Left ventricle myocardium superior (tissue), 1 donor: ENCODE measurements at regions not wholly inside any gene's neighbourhood (a gene's known extent, or its start where the extent isn't known, plus 50 kb on each side); places are given as distances from the start of the nearest gene placed in this dataset.
A peak's percentile ranks its signal among the peaks of the same experiment; 100 is the strongest.

Experiments used
- ATAC-seq: fragments of 200-7000 bp; cut with Tn5 transposase; one replicate; pipeline ENCODE4 v1.9.1; 2020; ENCODE audit warnings: mild to moderate bottlenecking, moderate library complexity
- DNase-seq: peaks from one replicate; pipeline ENCODE4 v3.0.0-alpha.2; 2020
- intact Hi-C: fragments of 100-400 bp; cut with micrococcal nuclease; formaldehyde crosslinking; loops from one replicate; pipeline ENCODE4 v1.11.0; 2022
- donor health status: DM: no; HTN: yes; CAD: no; lungs with severe emphysema.

DNA sequence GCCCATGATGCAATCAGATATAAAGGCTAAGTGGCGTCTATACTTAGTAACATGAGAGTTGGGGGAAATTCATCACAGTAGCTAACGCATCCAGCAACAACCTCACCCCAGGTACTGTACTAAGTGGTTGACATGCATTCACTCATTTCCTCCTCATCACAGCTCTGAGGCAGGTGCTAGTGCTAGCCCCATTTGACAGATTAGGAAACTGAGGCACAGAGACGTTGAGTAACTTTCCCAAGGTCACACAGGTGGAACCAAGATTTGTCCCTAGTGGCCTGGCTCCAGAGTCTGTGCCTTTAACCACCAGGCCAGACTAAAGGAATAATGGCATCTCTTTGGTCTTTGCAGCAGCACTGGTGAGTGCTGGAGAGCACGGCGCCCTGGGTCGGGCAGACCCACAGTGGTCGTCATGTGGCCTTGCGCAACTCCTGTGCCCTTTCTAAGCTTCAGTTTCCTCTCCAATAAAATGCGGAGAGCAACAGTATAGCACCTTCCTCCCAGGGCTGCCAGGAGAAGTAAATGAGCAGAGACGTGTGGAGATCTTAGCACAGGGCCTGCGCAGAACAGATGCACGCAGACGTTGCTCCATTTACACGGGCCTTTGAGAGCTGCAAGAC, 186.4 kb downstream of the BCOR start:
- ATAC-seq (no peak), DNase-seq (no peak)
- intact Hi-C loops = no loop called here

DNA sequence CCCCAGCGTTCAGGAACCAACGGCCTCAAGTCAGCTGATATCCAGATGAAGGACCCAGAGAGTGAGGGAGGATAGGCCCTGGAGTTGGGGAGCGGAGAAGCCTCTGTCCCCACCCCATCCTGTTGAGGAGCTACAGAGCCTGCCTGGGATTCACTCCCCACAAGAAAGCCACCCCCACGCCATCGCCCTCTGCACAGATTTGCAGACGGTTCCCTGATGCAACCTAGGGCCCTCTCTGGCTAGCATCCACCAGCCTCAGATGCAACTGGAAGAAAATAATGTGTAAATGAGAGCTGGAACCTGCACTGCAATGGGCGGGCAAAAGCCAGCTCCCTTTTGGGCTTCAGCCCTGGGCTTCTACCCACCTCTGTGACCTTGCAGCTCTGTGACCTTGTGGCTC, 185.6 kb downstream of the BCOR start:
- no peak for ATAC-seq
- no peak for DNase-seq
- intact Hi-C loops = no loop called here

DNA sequence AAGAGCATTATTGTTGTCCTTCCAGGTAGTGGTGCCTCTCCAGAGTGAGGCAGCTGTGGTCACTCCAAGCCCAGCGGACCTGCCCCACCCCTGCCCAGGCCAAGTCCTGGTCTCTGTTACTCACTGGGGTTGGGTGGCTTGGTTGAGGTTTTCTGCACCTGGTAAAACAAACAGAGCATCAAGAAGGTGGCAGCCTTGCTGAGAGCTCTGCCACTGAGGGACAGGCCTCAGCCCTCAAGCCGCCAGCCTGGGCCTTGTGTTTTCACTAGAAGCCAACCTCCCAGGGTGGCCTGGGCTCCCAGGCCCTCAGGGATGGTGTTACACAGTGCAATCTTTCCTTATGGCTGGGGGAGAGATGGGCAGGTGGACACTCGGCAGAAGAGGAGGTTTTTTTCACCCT, 182.7 kb downstream of the BCOR start:
- intact Hi-C loops = no loop called here
- DNase-seq = no peak
- ATAC-seq = no peak

DNA sequence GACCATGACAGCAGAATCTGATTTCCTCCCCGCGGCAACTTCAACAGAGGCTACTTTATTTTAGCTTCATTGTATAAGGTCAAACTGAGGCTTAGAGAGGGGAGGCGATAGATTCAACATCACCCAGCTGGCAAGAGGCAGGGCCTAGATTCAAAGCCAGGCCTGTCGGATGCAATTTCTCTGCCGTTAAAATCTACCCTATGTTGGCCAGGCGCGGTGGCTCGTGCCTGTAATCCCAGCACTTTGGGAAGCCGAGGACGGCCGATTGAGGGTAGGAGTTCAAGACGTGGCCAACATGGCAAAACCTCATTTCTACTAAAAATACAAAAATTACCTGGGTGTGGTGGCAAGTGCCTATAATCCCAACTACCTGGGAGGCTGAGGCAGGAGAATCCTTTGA, 182.2 kb downstream of the BCOR start:
- intact Hi-C loops = no loop called here
- DNase-seq (no peak), ATAC-seq (no peak)

DNA sequence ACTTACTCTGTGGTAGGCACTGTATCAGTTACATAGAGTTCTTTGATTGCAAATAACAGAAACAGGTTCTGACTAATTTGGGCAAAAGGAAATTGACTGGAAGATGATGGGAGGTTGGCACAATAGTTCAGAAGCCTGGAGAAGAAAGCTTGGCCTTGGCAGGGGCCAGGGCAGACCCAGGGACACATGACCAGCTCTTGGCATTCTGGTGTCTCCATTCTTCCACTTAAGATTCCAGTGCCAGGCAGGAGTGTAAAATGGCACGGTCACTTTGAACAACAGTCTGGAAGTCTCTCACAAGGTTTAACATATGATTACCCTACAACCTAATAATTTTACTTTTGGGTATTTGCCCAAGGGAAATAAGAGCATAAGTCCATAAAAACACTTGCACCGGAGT, 175.9 kb downstream of the BCOR start:
- intact Hi-C loops = no loop called here
- peak; percentile 83 for ATAC-seq
- peak; percentile 35 for DNase-seq

DNA sequence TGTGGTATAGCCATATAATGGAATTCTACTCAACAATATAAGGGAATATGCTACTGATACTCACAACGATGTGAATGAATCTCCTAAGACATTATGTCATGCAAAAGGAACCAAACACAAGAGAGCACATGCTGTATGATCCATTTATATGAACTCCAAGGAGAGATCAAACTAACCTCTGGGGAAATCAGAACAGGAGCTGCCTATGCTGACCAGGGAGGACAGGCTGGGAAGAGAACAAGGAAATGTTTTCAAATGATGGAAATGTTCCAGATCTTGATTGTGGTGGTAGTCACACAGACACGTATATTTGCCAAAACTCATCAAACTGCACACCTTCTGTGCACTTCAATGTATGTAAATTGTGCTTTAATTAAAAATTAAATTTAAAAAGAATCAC, 175.3 kb downstream of the BCOR start:
- DNase-seq = no peak

DNA sequence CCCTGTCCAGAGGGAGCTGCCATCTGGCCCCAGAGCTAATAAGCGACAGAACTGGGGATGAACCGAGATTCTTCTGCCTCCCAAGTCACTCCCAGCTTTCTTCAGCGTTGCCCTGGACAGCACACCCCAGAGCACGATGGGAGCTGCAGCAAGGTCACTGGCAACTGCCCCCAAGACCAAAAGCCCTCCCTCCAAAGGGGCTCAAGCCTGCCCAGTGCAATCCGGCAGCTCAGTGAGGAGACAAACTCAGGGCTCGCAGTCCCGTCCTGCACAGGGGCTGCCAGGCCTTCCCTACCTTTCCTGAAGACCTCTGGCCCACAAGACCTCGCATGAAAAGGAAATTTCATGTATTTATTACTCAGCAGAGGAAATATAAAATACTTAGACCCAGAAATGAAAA, 174.8 kb downstream of the BCOR start:
- ATAC-seq = peak; percentile 15
- intact Hi-C loops = no loop called here

More for the DNA sequence above, 175.3 kb downstream of the BCOR start:
- intact Hi-C loops = no loop called here
- ATAC-seq = peak; percentile 16

DNA sequence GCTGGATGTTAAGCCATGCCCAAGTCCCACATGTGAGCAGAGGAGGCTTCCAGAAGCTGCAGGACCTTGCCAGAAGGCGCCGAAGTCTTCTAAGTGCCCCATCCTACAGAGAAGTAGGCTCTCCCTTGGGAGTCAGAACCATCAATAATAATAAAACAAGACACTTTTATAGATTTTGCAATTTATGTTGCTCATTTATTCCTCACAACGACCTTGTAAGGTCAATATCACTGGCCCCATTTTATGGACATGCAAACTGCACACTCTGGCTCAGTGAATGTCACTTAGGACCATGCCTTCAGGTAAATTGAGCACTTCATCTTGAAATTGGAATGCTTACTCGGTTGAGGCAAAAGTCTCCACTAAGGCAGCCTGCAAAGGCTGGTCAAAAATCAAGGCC, 170.4 kb downstream of the BCOR start:
- intact Hi-C loops = no loop called here
- DNase-seq (no peak), ATAC-seq (no peak)

More for the DNA sequence above, 174.8 kb downstream of the BCOR start:
- DNase-seq = no peak

DNA sequence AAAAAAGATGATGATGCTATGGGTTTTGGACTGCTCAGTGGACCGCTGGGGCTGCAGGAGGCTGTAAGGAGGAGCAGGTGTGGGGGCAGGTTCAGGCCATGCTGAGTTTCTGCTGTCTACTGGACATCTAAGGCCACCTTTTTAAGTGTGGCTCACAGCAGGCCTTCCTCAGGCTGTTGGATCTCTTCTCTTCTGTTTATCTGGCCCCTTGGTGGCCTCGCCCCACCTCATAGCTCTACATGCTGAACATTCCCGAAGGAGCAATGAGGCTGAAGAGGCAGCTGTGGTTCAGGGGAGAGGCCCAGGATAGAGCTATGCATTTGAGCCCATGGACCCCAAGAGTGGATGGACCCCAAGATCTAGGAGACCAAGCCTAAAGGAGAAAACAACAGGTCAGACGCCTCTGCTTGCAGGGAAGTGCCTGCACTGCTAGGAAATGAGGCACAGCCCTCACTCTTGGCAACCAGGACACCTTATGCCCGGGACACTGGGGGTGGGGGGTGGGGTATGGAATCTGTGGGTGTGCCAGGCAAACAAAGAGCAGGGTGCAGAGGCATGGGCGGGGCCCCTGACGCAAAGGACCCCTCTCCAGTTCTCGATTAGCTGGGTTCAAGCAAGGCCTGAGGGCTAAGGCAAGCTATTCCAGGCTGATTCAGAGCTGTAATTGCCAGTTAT, 168.9 kb downstream of the BCOR start:
- DNase-seq (no peak), ATAC-seq (no peak)
- intact Hi-C loops = no loop called here

DNA sequence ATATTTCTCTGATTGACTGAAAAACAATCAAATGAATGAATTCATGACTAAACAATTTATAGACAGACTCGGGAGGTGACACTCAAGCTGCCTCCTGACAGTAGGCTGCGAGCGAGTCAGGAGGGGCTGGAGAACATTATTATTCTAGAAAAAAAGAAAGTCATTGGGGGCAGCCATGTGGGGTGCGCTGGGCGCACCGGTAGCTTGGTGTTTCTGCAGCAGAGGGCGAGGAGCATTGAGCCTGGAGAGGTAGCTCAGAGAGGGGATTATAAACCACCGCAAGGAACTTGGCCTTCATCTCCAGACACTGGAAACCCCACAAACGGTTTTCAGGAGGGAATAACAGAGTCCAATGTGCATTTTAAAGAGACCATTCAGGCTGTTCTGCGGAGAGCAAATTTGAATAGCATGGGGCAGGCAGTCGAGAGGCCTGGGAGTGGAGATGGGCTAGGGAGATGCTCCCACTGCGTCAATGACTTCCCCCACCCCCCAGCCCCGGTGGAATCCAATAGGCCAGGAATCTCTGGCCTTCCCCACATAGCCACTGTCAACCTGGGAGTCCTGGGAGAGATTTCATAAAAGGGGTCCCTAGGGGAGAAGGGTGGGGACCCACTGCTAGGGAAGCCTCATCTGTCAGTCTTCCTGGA, 168.3 kb downstream of the BCOR start:
- ATAC-seq = no peak
- intact Hi-C loops = no loop called here
- no peak for DNase-seq

DNA sequence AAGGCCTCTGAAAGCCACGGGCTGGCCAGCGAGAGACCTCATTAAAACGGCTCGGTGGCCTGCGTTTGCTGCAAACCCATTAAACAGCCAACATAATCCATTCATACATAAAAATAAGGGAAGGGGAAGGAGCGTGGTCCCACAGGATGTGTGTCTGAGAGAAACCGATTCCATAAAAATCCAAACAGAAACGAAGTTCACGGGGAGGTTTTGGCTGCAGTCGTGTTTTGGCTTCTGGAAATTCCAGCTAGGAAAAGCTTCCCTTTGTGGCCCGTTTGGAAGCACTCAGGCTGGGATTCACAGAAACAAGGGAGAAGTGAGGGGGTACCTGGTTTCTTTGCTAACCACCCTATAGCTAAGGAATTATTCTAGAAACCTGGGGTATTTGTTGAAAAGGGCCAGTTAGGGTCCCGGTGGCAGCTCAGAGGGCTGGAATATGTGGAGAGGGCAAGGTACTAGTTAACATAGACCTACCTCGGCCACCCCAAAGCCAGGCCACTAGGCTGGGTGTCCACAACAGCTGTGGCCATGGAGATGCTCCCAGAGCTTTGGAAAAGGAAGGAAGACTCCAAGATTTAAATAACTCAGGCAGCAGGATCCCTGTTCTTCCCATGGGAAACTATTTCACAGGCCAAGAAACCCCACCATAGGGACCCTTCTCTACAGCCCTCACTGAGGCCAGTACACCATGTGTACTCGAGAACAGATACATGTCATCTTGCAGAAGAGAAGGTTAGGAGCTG, 166.8 kb downstream of the BCOR start:
- intact Hi-C loops = no loop called here
- DNase-seq (no peak), ATAC-seq (peak; percentile 50)

DNA sequence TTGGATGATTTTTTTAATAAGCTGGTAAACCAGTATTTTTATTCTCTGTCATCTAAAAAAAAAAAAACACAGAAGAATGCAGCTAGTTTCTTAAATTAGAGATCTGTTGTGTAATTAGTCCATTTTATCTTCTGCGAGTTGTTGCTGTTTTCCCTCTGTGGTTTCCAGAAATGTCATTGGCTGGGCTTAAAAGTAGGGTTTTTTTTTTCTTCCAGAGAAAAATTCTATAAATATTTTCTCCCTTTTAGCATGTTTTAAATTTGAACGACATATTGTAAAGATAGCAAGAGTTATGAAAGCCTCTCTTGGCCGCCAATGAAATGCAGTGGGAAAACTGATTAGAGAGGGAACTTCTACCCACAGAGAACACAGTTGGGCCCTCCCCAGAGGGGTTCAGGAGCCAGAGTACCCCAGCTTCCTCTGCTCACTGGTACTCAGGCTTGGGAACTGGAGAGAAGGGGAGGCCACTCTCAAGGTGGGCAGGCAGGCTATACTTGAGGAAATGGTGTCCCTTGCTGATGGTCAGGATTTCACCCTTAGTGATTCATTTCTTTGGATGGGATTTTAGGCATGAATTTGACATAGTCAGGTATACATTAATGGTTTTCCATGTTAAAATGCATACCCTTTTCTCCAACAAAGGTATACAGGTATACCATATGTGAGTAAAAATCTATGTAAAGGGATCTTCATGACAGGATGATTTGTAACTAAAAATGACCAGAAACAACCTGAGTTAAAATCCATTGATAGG, 166.1 kb downstream of the BCOR start:
- intact Hi-C loops = no loop called here
- ATAC-seq (no peak), DNase-seq (no peak)

DNA sequence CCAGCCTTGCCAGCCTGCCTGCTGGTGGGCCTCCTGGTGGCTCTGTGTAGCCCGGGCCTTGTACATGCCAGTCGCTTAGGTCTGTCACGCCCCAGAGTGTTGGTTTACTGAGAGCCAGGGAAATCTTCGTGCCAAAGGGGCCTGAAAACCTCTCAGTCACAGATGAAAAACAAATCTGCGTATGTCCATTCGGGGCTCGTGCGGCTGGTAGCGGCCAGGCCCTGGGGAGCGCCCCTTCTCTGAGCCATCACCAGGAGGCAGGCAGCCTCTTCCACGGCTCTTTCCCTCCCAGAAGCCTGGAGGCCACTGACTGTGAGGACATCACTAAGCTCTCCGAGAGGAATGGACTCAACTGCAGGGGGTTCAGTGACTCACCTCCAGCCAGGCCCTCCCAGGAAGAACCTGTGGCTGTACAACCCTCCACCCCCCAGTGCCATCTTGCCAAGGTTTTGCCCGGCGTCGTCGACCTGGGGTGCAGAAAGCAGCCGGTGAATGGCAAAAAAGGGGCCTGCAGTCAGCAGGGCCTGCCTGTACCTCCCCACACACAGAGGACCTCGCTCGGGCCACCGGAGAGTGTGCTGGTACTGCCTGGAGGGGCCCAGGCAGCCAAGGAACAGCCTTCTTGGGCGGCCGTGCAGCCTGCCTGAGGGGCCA, 162.2 kb downstream of the BCOR start:
- intact Hi-C loops = no loop called here
- DNase-seq = no peak
- no peak for ATAC-seq

DNA sequence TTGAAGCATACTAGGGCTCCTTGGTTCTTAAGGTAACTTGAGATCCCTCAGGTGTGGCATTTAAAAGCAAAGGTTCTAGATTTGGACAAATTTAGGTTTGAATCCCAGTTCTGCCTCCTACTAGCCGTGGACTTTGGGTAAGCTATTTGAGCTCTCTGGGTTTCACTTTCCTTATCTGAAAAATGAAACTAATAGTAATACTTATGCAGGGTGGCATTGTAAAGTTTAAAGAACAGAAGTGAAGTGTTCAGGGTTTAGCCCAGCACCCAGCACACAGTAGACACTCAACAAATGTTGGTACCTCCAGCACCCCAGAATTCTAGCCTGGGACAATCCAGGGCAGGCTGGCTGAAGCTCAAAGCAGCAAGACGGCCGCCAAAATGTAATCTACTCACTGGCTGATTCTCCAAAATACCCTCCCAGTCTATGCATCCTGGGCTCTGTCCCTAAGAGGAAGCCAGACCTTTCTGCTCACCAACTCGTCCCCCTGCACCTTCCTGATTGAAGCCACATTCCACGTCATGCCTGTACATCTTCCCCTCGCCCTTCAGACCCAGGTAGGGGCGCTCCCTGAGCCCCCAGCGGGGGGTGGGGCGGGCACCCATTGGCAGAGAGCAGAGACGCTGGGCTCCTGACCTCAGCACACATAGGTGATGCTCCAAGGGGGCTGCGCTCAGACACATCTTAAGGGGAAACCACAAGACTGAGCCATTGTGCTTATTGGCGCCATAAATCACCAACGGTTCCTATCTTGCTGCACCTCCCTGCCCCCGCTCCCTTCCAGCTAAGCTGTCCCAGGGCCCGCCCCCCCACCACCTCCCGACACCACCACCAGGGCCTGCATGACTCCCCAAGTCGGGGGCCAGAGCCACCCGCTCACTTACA, 160.6 kb downstream of the BCOR start:
- ATAC-seq (no peak), DNase-seq (no peak)
- intact Hi-C loops = no loop called here

DNA sequence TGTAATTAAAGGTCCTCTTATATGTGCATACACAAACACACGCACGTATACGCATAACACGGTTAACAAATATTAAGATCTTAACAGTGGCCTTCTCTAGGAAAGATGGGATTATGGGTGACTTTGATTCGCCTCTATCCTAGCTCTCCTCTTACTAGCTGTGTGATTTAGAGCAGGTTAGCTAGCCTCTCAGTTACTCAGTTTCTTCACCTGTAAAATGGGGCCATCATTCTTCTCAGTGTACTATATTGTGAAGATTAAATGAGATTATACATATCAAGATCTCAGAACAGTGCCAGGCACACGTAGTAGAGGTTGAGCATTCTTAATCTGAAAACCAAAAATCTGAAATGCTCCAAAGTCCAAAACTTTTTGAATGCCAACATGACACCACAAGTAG, 159.3 kb downstream of the BCOR start:
- intact Hi-C loops = no loop called here
- ATAC-seq = no peak
- no peak for DNase-seq

DNA sequence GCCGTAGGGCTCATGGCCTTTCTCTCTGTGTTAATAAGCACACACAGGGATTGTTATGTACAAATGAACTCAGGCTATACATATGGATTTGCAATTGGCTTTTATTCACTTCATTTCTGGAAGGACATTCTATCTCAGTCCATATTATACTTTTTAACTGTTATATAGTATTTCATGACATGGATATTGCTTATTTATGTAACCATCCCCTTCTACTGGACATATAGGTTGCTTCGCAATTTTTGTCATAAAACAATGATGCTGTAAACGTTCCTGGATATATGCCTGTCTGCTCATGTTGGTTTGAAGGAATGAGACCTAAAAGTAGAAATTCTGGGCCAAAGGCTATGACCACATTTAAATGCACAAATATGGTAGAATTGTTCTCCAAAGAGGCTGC, 158.1 kb downstream of the BCOR start:
- DNase-seq (no peak), ATAC-seq (no peak)
- intact Hi-C loops = no loop called here

DNA sequence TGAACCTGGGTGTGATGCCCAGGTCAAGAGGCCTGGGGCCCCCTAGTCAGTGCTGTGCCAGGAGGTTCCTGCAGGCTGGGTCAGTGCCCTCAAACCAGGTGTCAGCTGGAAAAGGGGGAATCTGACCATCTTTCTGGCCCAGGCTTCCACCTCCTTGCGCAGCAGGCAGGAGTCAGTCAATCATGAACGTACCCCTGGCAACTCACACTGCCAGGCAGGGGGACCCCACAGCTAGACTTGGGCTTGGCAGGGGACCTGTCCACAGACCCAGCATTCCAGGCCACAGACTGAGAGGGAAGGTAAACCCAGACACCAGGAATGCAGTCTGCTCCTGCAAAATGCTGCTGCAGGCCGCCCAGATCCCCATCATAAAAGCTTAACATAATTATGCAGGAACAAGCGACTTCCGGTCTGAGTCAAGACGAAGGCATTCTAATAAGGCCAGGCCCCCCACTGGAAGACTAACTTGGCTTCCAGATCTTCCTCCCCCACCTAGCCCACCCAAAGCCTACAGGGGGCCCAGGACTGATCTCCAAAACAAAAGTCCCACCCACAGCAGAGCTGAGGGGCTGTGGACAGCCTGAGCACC, 156.3 kb downstream of the BCOR start:
- ATAC-seq (no peak), DNase-seq (no peak)
- intact Hi-C loops = no loop called here

DNA sequence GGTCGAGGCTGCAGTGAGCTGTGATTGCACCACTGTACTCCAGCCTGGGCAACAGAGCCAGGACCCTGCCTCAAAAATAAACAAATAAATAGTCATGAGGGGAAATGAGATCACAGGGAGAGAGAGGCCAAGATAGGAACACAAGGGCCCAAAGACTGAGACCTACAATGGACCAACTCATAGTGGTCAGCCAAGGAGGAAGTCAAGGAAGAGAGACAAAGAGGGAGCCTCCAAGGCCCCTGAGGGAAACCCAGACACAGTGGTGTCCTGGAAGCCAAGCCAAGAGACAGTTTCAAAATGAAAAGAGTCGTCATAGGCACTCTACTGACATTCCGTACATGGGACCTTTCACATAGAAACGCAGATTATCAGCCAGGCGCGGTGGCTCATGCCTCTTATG, 153.3 kb downstream of the BCOR start:
- intact Hi-C loops = no loop called here
- DNase-seq = no peak
- no peak for ATAC-seq
